OCI-LY7 (cell line): ENCODE measurements at regions not wholly inside any gene's neighbourhood (a gene's known extent, or its start where the extent isn't known, plus 50 kb on each side); places are given as distances from the start of the nearest gene placed in this dataset.

Source experiments
- EZH2phosphoT487 ChIP-seq: fragments of 200-600 bp; sonication (generic); IDR thresholded peaks from 2 replicates; pipeline ENCODE4 v1.6.1; 2018; ENCODE audit warnings: low read depth, borderline replicate concordance, mild to moderate bottlenecking, mixed run types, antibody characterized with exemption, low read length, moderate library complexity, mixed read lengths
- TF ChIP-seq, protein P1 (sequence below): fragments of 200-600 bp; sonication (generic); conservative IDR thresholded peaks from 2 replicates; pipeline ENCODE4 v1.5.1; 2014; ENCODE audit warnings: mild to moderate bottlenecking, antibody characterized with exemption, low read length, moderate library complexity, mixed read lengths

DNA sequence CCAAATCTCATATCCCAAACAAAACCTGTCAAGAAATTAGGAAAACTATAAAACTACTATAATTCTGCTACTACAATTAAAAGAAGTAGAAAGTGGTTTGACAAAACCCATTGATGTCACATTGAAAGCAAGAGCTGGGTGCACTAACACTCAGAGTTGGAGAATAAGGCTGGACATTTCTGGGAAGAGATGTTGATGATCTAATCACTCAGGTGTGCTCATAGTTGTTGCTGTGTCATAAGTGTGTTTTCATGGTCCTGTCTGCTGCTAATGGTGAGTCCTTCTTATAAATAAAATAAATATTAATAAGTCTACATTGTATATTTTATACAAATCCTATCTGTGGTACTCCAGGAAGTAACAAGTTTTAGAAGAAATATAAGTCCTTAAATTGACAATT, 168.2 kb upstream of the LRP1B start:
- TF ChIP-seq, protein P1, sequence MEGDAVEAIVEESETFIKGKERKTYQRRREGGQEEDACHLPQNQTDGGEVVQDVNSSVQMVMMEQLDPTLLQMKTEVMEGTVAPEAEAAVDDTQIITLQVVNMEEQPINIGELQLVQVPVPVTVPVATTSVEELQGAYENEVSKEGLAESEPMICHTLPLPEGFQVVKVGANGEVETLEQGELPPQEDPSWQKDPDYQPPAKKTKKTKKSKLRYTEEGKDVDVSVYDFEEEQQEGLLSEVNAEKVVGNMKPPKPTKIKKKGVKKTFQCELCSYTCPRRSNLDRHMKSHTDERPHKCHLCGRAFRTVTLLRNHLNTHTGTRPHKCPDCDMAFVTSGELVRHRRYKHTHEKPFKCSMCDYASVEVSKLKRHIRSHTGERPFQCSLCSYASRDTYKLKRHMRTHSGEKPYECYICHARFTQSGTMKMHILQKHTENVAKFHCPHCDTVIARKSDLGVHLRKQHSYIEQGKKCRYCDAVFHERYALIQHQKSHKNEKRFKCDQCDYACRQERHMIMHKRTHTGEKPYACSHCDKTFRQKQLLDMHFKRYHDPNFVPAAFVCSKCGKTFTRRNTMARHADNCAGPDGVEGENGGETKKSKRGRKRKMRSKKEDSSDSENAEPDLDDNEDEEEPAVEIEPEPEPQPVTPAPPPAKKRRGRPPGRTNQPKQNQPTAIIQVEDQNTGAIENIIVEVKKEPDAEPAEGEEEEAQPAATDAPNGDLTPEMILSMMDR = no peak
- TF ChIP-seq EZH2phosphoT487 = no peak
